HG03432 (cell line): ENCODE measurements at regions not wholly inside any gene's neighbourhood (a gene's known extent, or its start where the extent isn't known, plus 50 kb on each side); places are given as distances from the start of the nearest gene placed in this dataset.
"Not testable (repeated sequence)": the region's sequence is repeated elsewhere in the genome, so short reads cannot be mapped to it uniquely, and the experiment has no call there.

Experiments used
- ATAC-seq: cut with Tn5 transposase; IDR thresholded peaks from one replicate; pipeline ENCODE4 v1.9.1; 2021; ENCODE audit warnings: mild to moderate bottlenecking, moderate library complexity; ENCODE audit not compliant: unreplicated experiment

DNA sequence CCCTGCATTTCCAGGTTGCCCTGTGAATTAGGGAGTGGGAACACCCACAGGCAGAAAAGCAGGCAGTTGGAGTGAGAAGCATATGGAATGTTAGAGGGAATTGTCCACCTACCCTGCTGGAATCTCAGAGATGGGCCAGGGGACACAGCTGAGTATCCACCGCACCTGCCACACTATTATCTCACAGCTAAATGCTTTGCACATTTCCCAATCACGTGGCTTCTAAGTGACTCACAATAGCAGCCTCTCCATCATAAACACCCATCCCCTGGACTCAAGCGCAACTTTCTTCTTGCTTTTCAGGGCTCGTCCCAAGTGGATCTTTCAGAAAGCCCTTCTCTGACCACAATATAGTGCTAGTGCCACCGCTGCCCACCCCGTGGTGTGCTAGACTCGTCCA is 389.0 kb upstream of the LMCD1 start:
- no peak for ATAC-seq

- no peak for ATAC-seq
Observed at GRCh38 chr3:8113626-8114025, 388.0 kb upstream of the LMCD1 start.

DNA sequence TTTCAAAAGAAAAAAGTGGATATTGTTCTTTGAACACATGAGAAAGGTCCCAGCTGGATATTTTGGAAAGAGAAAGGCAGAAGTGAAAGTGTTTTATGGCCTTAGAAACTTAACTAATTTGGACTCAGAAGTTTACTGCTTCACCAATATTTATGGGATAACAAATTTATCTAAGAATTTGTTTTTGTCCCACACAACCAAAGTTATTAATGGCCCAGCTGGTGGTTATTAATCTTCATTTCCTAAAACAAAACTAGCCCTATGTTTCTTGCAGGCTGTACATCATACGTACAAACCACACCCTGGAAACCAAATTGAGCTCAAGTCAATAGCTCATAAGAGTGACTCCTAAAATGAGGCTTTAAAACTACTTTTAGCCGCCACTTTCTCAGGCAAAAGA is 372.9 kb upstream of the LMCD1 start:
- no peak for ATAC-seq

DNA sequence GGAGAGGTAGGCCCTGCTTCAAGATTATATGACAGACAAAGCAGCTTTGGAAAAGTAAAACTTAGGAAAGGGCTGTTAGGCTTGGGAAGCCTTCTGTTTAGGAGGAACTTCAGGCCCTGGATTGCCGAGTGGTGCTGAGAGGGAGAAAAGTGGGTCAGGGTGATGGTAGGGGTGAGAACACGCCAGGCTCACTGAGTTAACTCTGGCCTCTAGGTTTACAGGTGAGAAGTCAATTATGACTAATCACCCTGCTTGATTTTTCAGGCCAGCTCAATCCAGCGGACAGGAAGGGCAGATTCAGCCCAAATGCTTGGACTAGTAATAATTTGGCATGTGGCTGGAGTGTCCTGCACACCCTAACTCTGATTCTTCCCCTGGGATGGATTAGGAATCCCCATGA is 365.1 kb upstream of the LMCD1 start:
- ATAC-seq: no peak

GRCh38 chr3:8143186-8143585 is 358.4 kb upstream of the LMCD1 start:
- ATAC-seq: no peak

- ATAC-seq: no peak
Observed at GRCh38 chr3:8145661-8146060, 356.0 kb upstream of the LMCD1 start.

- ATAC-seq: no peak
Observed at GRCh38 chr3:8147711-8148110, 353.9 kb upstream of the LMCD1 start.

- no peak for ATAC-seq
Observed at GRCh38 chr3:8152821-8153418, 348.7 kb upstream of the LMCD1 start.

GRCh38 chr3:8153800-8154199 is 347.8 kb upstream of the LMCD1 start:
- no peak for ATAC-seq

DNA sequence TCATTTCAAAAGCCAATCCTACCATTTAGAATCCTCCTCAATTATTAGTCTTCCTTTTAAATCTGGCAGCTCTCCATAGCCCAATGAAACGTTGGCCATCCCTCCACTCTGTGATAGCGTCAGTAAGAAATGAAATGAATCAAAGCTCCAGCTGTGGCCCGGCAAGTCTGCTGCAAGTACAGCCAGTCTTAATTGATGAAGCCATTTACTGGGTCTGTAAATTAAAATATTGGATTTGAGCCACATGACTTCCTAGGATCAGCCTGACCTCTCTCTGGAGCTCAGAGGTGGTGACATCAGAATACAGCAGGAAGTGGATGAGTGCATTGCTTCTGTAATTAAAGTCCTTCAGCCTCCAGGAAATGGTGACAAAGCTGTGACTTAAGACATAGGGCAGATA is 347.0 kb upstream of the LMCD1 start:
- ATAC-seq: no peak

- ATAC-seq: no peak
Observed at GRCh38 chr3:8156138-8156537, 345.5 kb upstream of the LMCD1 start.

DNA sequence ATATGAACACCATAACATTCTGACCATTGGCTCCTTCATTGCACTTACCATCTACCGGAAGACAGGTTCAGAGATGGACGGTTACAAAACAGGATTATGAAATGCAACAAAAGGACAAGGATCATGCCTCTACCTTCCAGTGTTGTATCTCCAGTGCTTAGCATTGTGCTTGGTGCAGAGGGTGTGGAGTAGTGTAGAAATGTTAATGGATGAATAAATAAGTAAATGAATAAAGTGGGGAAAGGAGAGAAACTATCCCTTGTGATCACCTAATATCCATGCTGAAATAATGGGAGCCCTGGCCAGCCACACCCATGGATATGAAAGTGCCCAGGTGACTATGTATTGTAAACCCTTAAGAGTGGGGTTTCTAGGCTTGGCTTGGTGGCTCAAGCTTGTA is 344.8 kb upstream of the LMCD1 start:
- no peak for ATAC-seq

DNA sequence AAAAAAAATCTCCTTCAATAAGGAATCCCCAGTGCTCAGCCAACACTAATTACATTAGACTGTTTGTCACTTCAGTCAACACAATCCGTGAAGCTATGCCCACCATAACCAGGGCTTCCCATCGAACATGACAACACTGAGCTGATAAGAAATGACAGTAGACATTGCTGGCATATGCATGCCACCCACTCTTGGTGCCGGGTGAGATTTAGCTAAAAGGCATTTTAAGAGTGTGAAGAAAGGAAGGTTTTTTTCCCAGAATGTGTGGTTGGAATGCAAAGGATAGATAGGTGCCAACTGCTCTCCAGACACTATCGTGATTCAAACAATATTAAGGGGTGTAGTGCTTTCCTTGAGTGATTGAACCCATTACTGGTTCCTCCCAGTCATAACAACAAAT is 344.0 kb upstream of the LMCD1 start:
- no peak for ATAC-seq

DNA sequence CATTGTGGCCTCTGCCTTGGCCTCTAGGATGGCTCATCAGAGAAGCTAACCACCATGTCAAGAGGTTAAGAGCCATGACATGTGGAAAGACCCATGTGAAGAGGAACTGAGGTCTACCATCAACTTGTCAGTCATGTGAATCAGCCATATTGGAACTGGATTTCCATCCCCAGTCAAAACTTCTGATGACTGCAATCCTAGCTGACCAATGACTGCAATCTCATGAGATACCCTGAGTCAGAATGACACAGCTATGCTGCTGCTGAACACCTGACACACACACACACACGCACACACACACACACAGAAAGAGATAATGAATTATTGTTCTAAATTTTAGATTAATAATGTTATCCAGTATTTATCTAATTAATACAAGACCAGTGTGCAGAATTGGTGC is 337.5 kb upstream of the LMCD1 start:
- ATAC-seq: no peak

DNA sequence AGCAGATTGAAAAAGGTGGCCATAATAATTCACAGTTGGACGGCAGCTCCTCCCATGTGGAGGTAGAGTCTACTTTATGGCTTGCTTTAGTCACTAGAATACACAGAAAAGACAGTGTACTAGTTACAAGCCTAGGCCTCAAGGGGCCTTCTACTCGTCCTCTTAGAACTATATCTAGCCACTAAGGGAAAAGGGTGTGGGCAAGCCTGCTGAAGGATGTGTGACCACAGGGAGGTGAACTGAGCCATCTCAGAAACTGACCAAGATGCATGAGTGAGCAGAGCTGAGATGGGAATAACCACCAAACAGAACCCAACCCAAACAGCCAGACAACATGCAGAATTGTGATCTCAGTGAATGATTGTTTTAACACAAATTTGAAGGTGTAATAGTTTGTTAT is 335.6 kb upstream of the LMCD1 start:
- no peak for ATAC-seq

DNA sequence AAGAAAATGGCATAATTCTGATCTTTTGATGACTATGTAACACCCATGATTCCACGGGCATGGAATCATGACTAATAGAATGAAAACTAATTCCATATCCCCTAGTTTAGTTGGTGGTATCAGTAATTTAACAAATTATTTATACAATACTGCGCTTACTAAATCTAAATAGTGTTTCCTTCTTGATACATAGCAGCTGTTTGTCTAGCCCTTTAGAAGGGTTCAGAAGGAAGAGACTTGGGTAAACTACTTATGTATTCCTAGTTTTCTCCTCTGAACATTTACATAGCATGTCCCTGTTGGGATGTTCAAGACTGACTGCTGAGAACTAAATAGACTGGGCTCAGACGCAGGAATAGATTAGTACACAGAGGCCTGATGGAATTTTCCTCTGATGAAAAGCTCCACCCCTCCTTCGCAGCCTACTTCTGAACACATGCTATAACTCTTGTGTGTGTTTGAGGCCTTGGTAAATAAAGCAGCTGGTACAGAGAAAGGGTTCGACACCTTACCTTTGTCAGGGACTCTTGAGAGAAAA is 330.6 kb upstream of the LMCD1 start:
- no peak for ATAC-seq

GRCh38 chr3:8173892-8174291 is 327.7 kb upstream of the LMCD1 start:
- no peak for ATAC-seq

GRCh38 chr3:8176759-8177483 is 324.7 kb upstream of the LMCD1 start:
- ATAC-seq: not testable (repeated sequence)

- ATAC-seq: not testable (repeated sequence)
Observed at GRCh38 chr3:8178516-8178915, 323.1 kb upstream of the LMCD1 start.

DNA sequence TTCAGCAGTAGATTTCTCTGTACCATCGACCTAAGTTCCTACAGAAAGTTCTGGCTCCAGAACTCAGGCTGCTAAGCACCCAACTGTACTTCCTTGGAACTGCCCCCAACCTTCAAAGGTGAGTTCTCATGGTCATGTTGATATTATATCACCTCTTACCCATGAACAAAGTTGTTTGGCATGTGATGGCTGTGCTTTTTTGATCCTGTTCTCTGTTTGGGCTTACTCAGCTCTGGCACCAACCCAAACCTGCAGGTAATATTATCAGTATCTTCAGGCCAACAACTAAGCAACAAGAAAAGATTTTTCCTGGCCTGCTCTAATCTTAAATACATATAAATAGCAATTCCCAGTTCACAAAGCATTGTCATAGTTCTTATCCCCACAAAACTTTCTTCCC is 318.7 kb upstream of the LMCD1 start:
- no peak for ATAC-seq

GRCh38 chr3:8183627-8184026 is 318.0 kb upstream of the LMCD1 start:
- peak; percentile 92 for ATAC-seq

- no peak for ATAC-seq
Observed at GRCh38 chr3:8186213-8186612, 315.4 kb upstream of the LMCD1 start.

GRCh38 chr3:8187996-8188395 is 313.6 kb upstream of the LMCD1 start:
- ATAC-seq: no peak
